Spleen (tissue), 11 donors: ENCODE measurements at regions not wholly inside any gene's neighbourhood (a gene's known extent, or its start where the extent isn't known, plus 50 kb on each side); places are given as distances from the start of the nearest gene placed in this dataset.

Source experiments
- DNase-seq: peaks from one replicate; pipeline ENCODE4 v3.0.0-alpha.2; 2020
- H3K27ac ChIP-seq, 8 donors: fragments of 200-600 bp; sonication (generic) in 7 of 8; 1 replicate in 4 of 8; 2 replicates in 4 of 8; pipeline versions ENCODE4 v1.5.0 to v1.8.0; 2016 to 2021; ENCODE audit warnings: inconsistent platforms in 4 of 8, mild to moderate bottlenecking in 4 of 8, moderate library complexity in 1 of 8
- H3K27me3 ChIP-seq, 7 donors: fragments of 200-600 bp; sonication (generic) in 6 of 7; replicated peaks in 1 of 7; 1 replicate in 4 of 7; 2 replicates in 3 of 7; pipeline versions ENCODE4 v1.5.0 to v1.8.0; 2016 to 2021; ENCODE audit warnings: inconsistent platforms in 3 of 7, mild to moderate bottlenecking in 1 of 7
- H3K36me3 ChIP-seq, 6 donors: fragments of 200-600 bp; sonication (generic) in 5 of 6; 1 replicate in 4 of 6; 2 replicates in 2 of 6; pipeline versions ENCODE4 v1.5.0 to v1.8.0; 2016 to 2021; ENCODE audit warnings: inconsistent platforms in 2 of 6
- H3K4me1 ChIP-seq, 6 donors: fragments of 200-600 bp; sonication (generic) in 5 of 6; 1 replicate in 3 of 6; 2 replicates in 3 of 6; pipeline versions ENCODE4 v1.5.0 to v1.8.0; 2016 to 2021; ENCODE audit warnings: inconsistent platforms in 3 of 6
- H3K4me3 ChIP-seq, 8 donors: fragments of 200-600 bp; sonication (generic) in 7 of 8; 1 replicate in 4 of 8; 2 replicates in 4 of 8; pipeline versions ENCODE4 v1.5.0 to v1.8.0; 2016 to 2021; ENCODE audit warnings: inconsistent platforms in 4 of 8, mild to moderate bottlenecking in 4 of 8, moderate library complexity in 2 of 8
- H3K9me3 ChIP-seq, 8 donors: fragments of 200-600 bp; sonication (generic) in 7 of 8; 1 replicate in 4 of 8; 2 replicates in 4 of 8; pipeline versions ENCODE4 v1.5.0 to v1.8.0; 2016 to 2021; ENCODE audit warnings: inconsistent platforms in 4 of 8
- POLR2A ChIP-seq, 3 donors: fragments of 450-650 bp; IDR thresholded peaks; one replicate each; pipeline ENCODE4 v1.5.1; 2017; ENCODE audit warnings: antibody characterized with exemption in 3 of 3, mild to moderate bottlenecking in 1 of 3
- POLR2AphosphoS5 ChIP-seq, 3 donors: sonication (generic); formaldehyde crosslinking; IDR thresholded peaks; one replicate each; pipeline ENCODE4 v1.5.1; 2017; ENCODE audit warnings: antibody characterized with exemption in 3 of 3
- WGBS, 5 donors: extraction: QIAGEN DNeasy Blood & Tissue Kit in 3 of 5; methylation state at CpG; one replicate each; pipeline versions ENCODE4 v1.1.5 to v1.1.7; 2013 to 2018; 5-methylcytosine and 5-hydroxymethylcytosine counted together
- intact Hi-C: fragments of 100-400 bp; cut with DNase I; formaldehyde crosslinking; loops from one replicate; pipeline ENCODE4 v1.15.0; 2023; ENCODE audit warnings: low total_unique reads
- TF ChIP-seq, protein P1 (sequence below), 11 experiments: fragments of 200-600 bp in 7 of 11; fragments of 450-650 bp in 4 of 11; sonication (generic) in 4 of 11; IDR thresholded peaks in 8 of 11; conservative IDR thresholded peaks in 3 of 11; 1 replicate in 7 of 11; 2 replicates in 4 of 11; pipeline versions ENCODE4 v1.4.0 to v1.8.0; 2016 to 2021; ENCODE audit warnings: antibody characterized with exemption in 11 of 11, inconsistent platforms in 4 of 11, mild to moderate bottlenecking in 1 of 11
- donor health status: healthy with polysubstance abuse.
- donor health status: DM: no; HTN: no; CAD: no; lungs with moderate emphysema.
- donor health status: DM: no; HTN: no; CAD: no.
- donor health status: Bipolar disorder and iron deficiency.
- donor health status: healthy.
- donor health status: DM: no; HTN: no; CAD: no.
- donor health status: DM: yes; HTN: yes; CAD: no.

DNA sequence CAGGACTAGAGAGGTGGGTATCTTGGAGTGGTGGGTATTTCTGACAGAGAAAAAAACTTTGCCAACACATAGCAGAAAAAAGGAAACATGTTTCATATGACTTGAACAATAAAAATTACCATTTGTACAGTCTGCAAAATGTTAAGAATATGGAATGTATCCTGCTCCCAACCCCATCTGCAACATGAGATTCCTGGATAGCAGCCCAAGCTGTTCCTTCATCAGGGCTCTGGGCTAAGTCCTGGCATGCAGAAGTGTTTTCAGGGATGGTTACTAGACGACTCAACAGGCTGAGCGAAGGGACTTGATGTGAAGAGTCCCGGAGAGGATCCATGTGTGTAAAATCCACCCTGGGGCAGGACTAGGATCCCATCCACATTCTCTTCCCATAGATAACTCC is 121.0 kb upstream of the IRX3 start:
- intact Hi-C loops = no loop called here
- H3K4me3 ChIP-seq = no peak overlapping the region
- DNase-seq = no peak
- H3K27me3 ChIP-seq = peaks cover 0 to 23% (median 0%) of the 10 kb centered on the region in 7 donors
- TF ChIP-seq, protein P1, sequence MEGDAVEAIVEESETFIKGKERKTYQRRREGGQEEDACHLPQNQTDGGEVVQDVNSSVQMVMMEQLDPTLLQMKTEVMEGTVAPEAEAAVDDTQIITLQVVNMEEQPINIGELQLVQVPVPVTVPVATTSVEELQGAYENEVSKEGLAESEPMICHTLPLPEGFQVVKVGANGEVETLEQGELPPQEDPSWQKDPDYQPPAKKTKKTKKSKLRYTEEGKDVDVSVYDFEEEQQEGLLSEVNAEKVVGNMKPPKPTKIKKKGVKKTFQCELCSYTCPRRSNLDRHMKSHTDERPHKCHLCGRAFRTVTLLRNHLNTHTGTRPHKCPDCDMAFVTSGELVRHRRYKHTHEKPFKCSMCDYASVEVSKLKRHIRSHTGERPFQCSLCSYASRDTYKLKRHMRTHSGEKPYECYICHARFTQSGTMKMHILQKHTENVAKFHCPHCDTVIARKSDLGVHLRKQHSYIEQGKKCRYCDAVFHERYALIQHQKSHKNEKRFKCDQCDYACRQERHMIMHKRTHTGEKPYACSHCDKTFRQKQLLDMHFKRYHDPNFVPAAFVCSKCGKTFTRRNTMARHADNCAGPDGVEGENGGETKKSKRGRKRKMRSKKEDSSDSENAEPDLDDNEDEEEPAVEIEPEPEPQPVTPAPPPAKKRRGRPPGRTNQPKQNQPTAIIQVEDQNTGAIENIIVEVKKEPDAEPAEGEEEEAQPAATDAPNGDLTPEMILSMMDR (IDR thresholded peaks at IDR 0.05 in 8 of 11, conservative IDR thresholded peaks at IDR 0.05 in 3 of 11) = no peak
- TF ChIP-seq POLR2AphosphoS5 (IDR thresholded peaks at IDR 0.05) (no peak), POLR2A (IDR thresholded peaks at IDR 0.05) (no peak)
- no peaks in the 10 kb centered on the region for H3K9me3 ChIP-seq
- no peak overlapping the region for H3K27ac ChIP-seq
- WGBS, 5 donors = 73 to 93% (median 87%) methylated on average over 3 of the region's 3 CpGs
- no peaks in the 10 kb centered on the region for H3K36me3 ChIP-seq
- H3K4me1 ChIP-seq = no peaks in the 10 kb centered on the region

DNA sequence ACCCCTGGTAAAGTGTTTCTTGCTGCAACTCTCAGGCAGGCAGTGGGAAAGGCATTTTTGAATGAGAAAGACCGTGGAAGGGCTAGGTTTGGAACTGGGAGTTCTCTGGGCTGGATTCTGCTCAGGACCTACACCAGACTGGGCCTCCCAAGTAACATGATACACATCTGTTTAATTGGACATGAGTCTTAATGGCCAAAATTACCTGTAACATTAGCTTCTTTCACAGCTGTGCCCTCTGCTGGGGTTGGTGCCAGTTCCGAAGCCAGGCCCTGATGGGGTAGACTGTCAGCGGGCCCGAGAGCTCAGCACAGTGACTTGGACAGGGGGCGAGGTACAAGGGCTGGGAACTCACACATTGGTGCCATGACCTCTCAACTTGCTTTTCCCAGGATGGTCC is 118.9 kb upstream of the IRX3 start:
- Histone ChIP-seq H3K4me1 (no peaks in the 10 kb centered on the region), H3K9me3 (no peaks in the 10 kb centered on the region), H3K27me3 (peaks cover 0 to 1% (median 0%) of the 10 kb centered on the region in 7 donors), H3K36me3 (no peaks in the 10 kb centered on the region), H3K4me3 (no peak overlapping the region), H3K27ac (no peak overlapping the region)
- 79 to 91% (median 83%) methylated on average over 5 of the region's 5 CpGs for WGBS, 5 donors
- TF ChIP-seq POLR2AphosphoS5 (IDR thresholded peaks at IDR 0.05) (no peak), POLR2A (IDR thresholded peaks at IDR 0.05) (no peak)
- TF ChIP-seq, protein P1 (IDR thresholded peaks at IDR 0.05 in 8 of 11, conservative IDR thresholded peaks at IDR 0.05 in 3 of 11) = no peak
- no peak for DNase-seq
- intact Hi-C loops = no loop called here

DNA sequence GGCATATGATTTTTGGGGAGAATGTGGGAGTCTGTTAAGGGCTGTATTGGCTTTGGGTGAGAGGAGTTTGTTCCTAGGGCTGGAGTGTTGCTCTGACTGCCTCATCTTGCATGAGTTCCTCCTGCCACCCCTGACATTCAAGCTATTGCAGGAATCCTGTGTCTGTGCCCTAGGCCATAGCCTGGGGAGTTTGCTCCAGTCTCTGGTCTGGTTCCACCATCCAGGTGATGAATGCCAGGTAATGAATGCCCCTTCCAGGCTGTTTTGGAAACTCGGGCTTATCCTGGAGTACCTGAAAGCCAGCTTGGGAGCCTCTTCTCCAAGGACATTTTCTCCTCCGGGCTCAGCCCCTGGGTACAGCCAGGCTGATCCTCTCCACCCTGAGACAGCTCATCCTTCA is 117.0 kb upstream of the IRX3 start:
- no peak for TF ChIP-seq POLR2AphosphoS5 (IDR thresholded peaks at IDR 0.05)
- TF ChIP-seq, protein P1 (IDR thresholded peaks at IDR 0.05 in 8 of 11, conservative IDR thresholded peaks at IDR 0.05 in 3 of 11) = no peak
- TF ChIP-seq POLR2A (IDR thresholded peaks at IDR 0.05) = no peak
- H3K9me3 ChIP-seq = no peaks in the 10 kb centered on the region
- H3K36me3 ChIP-seq = no peaks in the 10 kb centered on the region
- no peak overlapping the region for H3K27ac ChIP-seq
- no peak overlapping the region for H3K4me3 ChIP-seq
- WGBS, 5 donors = 69 to 85% (median 82%) methylated on average over 2 of the region's 2 CpGs
- peaks cover 0 to 5% (median 0%) of the 10 kb centered on the region in 7 donors for H3K27me3 ChIP-seq
- intact Hi-C loops = no loop called here
- H3K4me1 ChIP-seq = no peaks in the 10 kb centered on the region
- no peak for DNase-seq

DNA sequence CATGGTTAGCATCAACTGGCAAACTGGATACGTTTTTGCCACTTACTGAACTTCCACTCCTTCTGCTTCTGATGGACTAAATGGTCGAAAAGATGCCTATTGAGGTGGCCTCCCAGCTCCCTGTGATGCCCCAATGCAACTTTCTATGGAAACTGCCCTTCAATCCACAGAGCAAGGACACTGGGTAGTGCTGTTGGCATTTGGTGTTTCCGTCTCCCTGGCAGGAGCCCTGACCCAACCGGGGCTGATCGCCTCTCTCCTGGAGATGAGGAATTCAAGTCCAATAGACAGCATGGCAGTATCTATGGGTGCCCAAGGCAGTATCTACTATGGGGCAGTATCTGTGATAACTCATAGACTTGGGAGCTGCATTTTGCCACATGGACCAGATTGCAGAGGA is 116.3 kb upstream of the IRX3 start:
- H3K9me3 ChIP-seq = no peaks in the 10 kb centered on the region
- no peak overlapping the region for H3K27ac ChIP-seq
- no peak for DNase-seq
- intact Hi-C loops = no loop called here
- H3K27me3 ChIP-seq = peaks cover 0 to 5% (median 0%) of the 10 kb centered on the region in 7 donors
- no peaks in the 10 kb centered on the region for H3K36me3 ChIP-seq
- TF ChIP-seq POLR2AphosphoS5 (IDR thresholded peaks at IDR 0.05) (no peak), POLR2A (IDR thresholded peaks at IDR 0.05) (no peak)
- TF ChIP-seq, protein P1 (IDR thresholded peaks at IDR 0.05 in 8 of 11, conservative IDR thresholded peaks at IDR 0.05 in 3 of 11) = no peak
- H3K4me3 ChIP-seq = no peak overlapping the region
- no peaks in the 10 kb centered on the region for H3K4me1 ChIP-seq
- WGBS, 5 donors = 77 to 81% (median 79%) methylated on average over 4 to 5 of the region's 5 CpGs
